GF-D8 (cell line): ENCODE measurements at regions not wholly inside any gene's neighbourhood (a gene's known extent, or its start where the extent isn't known, plus 50 kb on each side); places are given as distances from the start of the nearest gene placed in this dataset.
"Not testable (repeated sequence)": the region's sequence is repeated elsewhere in the genome, so short reads cannot be mapped to it uniquely, and the experiment has no call there.

ENCODE experiments used
- DNase-seq: peaks from one replicate; lab custom pipeline; 2025; lab: John Stamatoyannopoulos, UW

GRCh38 chr14:89743828-89744227, 210.7 kb downstream of the EFCAB11 start:
- no peak for DNase-seq

DNA sequence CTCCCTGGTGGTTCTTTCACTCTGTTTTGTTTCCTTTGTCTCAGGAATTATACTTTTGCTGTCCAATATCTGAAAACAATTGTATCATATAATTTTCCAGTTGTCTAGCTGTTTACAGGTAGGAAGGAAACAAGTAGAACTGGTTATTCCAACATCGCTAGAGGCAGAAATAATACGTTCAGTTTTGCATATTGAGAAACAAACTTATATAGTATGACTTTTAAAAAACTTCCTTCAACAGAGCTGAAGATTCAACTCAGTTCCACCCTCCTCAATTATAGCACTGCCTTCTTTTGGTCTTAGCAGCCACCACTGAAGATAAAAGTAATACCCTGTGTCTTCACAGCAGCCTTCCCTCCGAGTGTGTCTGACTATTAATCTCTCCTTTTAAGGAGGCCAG, 214.3 kb downstream of the EFCAB11 start:
- no peak for DNase-seq

DNA sequence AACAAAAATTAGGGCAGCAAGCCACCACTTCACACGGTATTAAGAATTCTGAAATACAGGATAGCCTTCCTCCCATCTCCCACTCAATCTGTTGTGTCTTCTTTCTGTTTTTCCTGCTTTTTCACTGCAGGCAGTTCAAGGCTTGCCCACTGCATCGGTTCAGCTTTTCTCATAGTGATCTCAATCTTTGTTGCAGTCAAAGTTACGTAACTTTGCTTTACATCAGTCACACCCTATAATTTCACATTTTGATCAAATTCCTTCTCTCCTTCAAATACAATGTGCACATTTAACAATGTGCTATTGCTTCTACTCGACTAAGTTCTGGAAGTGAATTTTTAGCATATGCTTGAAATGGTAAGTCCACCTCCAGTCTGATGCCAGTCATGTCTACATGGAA, 217.6 kb downstream of the EFCAB11 start:
- DNase-seq: no peak

- no peak for DNase-seq
Observed at GRCh38 chr14:89731396-89731933, 223.1 kb downstream of the EFCAB11 start.

- peak; percentile 25 for DNase-seq
Observed at GRCh38 chr14:89730687-89731086, 223.8 kb downstream of the EFCAB11 start.

GRCh38 chr14:89728964-89729363, 225.6 kb downstream of the EFCAB11 start:
- no peak for DNase-seq

DNA sequence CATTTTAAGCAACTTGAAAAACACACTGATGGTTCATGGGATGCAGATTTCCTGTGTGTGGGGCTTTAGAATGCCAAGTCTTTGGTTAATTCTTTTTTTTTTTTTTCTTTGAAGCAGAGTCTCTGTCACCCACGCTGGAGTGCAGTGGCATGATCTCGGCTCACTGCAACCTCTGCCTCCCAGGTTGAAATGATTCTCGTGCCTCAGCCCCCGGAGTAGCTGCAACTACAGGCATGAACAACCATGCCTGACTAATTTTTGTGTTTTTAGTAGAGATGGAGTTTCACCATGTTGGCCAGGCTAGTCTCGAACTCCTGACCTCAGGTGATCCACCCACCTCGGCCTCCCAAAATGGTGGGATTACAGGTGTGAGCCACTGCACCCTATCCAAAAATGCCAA, 228.3 kb downstream of the EFCAB11 start:
- not testable (repeated sequence) for DNase-seq

DNA sequence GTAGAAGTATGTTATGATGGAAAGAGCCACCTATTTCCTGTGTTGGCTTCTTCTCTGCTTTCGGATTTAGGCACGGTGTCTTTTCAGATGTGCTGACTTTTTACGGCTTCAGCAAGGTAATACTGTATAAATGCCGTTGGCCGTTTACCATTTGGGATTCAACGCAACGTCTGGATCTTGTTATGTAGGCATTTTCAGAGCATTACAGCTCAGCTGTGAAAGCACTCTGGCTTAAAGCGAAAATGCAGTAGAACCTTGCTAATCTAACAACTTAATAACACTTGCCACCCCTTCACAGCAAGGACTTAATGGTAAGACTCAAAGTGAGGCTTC, 229.9 kb downstream of the EFCAB11 start:
- no peak for DNase-seq

DNA sequence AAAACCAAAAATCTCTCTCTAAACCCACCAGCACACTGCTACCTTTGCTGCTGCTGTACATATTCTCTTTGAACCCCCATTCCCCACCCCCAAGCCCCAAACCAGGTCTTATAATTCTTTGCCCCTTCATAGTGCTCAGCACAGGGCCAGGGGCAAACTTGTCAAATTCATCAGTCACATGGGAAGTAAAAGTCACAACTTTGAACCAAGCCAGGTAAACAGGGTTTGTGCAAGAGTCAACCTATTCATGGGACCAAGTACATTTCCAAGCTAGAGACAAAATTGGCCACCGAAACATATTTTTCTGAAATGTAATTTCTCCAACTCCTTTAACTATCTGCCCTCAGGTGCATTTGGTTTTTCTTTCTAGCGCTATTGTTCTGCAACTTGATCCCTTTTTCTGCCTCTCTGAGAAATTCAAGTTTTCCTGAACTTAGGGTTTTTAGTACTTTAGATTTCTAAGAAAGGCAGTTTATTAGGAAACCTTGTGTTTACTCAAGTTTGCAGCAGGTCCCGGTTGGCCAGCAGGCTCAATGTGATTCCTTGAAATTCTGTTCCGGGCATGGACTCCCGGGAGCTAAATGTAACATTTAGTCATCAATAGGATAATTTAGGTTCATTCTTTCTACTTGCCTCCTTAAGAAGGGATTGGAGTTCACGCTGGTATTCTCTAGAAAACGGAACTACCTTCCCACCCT, 230.5 kb downstream of the EFCAB11 start:
- DNase-seq: no peak

GRCh38 chr14:89721956-89722355, 232.6 kb downstream of the EFCAB11 start:
- no peak for DNase-seq

DNA sequence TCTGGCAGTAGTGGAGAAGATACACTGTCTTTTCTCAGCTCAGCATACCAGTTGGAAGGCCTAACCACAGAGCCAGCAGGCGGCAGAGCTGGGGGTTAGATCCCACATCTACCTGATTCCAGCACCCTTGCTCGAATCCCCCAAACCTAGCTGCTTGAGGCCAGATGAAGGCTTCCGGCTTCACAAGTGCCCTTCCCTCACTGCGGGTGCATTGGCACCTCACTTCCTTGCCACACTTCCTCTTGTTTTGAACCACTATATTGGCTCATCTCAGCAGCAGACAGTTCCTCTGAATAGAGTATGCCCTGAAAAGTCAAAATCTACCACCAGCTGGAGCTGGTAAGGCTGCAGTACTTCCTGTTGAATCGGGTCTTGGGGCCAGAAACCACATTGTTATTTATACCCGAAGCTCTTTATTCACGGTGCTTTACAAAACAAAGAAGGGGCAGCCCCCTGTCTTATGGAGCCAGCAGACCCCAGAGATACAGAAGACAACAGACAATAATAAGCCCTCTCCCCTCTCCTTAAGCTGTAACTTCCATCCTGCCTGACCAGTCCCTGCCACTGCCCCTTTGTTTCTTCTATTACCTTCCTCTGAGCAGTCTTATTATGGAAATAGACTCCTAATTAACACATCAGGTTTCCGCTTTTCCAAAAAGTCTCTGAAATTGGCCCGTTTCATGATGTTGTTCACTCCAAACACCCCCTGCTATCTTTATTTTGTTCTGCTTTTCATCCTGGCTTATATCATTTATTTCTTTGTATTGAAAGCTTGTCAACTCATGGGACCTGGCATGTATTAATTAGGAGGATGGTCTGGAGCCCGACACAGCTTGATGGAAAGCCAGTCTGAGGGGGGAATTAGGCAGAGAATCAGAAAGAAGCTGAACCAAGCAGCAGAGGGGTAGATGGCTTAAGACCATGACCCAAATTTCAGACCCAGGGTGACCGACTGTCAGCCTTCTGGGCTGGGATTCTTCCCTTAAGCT, 233.5 kb downstream of the EFCAB11 start:
- peak; percentile 92 for DNase-seq

GRCh38 chr14:89720076-89720687, 234.3 kb downstream of the EFCAB11 start:
- peak; percentile 39 for DNase-seq

DNA sequence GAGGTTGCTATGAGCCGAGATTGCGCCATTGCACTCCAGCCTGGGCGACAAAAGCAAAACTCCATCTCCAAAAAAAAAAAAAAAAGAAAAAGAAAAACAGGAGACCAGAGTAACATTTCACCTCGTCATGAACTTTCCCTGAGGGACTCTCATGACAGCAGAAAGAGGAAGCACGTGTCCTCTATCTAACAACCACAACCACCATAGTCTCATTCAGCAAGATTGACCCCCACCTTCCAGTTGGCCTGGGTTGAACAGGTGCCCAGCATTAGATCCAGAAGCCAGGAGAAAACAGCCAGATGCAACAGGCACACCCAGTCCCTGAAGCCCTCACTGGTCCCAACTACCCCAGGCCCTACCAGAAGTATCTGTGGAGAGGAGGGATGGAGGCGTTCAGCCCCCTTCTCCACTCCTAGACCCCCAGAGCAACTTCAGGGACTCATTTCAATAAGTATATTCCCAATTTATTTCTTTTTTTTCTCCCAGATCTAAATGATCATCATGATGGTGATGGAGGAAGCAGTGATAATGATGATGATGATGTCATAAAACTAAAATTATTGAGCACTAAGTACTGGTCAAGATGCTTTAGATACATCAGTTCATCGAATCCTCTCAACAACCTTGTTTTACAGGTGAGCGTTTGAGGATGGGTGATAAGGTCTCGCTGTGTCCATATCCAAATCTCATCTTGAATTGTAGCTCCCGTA, 235.0 kb downstream of the EFCAB11 start:
- peak; percentile 68 for DNase-seq

GRCh38 chr14:89708982-89709625, 245.4 kb downstream of the EFCAB11 start:
- DNase-seq: no peak

DNA sequence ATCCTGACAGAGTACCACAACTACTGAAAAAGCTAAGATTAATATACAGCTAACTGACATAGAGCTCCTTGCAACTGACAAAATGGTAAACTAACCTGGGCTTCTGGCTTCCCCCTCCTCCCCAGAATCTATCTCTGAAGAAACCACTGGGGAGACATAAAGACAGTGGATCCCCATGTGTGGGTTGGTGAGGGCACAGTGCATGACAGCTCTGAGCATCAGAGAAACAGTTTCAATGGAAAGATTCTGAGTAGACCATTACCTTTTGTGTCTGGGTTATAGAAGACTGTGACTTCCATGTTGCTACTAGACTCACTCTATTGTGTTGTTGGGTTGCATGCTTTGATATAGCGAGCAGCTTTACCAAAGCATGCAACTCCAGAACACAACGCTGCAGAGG, 247.4 kb downstream of the EFCAB11 start:
- DNase-seq: no peak

GRCh38 chr14:89702876-89703200, 251.7 kb downstream of the EFCAB11 start:
- DNase-seq: no peak

DNA sequence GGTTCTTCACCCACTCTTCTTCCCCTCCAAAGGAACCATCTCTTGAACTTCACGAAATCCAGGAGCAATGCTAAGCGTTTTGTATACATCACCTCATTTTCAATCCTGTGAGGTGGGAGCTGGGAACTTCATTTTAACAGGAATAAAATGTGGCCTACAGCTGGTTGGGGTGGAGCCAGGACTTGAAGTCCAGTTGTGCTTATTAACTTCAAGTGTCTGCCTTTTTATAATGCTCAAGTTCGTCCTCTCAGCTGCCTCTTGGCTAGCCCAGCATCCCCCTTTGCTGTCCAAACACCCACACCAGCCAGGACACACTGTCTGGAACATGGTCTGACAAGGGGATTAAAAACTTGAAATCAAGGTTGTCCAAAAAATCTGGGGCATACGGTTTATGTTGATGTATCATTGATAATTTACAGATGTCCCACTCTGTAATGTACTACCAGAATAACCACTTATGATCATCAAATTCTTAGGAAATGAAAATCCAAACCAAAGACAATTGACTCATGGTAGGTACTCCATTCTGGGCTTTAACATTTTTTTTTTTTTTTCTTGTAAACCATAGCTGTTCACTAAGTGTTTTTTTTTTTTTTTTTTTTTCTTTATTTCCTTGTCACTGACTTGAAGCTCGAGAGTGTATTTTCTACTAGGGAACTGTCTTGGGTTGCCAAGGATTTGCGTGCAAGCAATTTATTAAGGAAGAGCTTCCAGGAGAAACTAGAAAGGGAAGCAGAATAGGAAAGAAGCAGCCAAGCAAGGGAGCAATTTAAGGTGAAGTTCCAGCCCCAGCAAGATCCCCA, 252.3 kb downstream of the EFCAB11 start:
- no peak for DNase-seq

GRCh38 chr14:89701211-89702043, 253.1 kb downstream of the EFCAB11 start:
- no peak for DNase-seq

- no peak for DNase-seq
Observed at GRCh38 chr14:89700801-89701200, 253.7 kb downstream of the EFCAB11 start.

GRCh38 chr14:89699071-89699470, 255.5 kb downstream of the EFCAB11 start:
- DNase-seq: no peak
